HG02852 (cell line): ENCODE measurements at regions not wholly inside any gene's neighbourhood (a gene's known extent, or its start where the extent isn't known, plus 50 kb on each side); places are given as distances from the start of the nearest gene placed in this dataset.
"Not testable (repeated sequence)": the region's sequence is repeated elsewhere in the genome, so short reads cannot be mapped to it uniquely, and the experiment has no call there.

Experiments
- ATAC-seq: cut with Tn5 transposase; IDR thresholded peaks from one replicate; pipeline ENCODE4 v1.9.1; 2021; ENCODE audit warnings: mild to moderate bottlenecking, moderate library complexity; ENCODE audit not compliant: unreplicated experiment

DNA sequence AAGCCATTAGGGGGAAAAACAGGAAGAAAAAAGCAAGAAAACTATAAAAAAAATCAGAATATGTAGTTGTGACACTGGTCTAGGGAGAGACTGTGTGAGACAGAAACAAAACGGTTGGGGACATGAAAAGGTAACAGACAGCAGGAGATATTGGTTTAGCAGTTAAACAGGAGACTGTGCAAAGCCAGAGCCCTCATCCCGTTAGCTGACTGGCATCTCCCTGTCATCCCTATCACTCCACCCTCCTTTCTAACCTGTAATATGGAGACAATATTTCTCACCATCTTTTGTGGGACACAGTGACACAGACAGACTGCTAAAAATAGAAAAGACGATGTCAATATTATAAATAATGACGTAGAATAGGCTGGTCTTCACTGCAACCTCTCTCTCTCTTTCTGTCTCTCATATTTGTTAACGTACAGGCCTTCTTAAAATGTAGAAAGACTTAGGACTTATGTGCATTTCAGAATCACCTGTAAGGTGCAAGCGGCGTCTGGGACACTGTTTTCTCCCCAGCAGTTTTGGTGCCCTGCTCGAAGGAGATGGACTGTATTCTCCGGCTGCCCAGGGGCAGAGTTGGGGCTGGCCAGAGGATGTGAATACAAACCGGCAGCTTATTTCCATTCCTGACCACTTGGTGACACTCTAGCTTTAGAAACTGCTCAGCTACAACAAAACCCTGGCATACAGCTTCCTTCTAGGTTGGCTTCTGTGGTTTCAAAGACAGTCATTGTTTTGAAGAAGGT is 190.6 kb downstream of the MAT2B start:
- ATAC-seq, result peak; percentile 93

DNA sequence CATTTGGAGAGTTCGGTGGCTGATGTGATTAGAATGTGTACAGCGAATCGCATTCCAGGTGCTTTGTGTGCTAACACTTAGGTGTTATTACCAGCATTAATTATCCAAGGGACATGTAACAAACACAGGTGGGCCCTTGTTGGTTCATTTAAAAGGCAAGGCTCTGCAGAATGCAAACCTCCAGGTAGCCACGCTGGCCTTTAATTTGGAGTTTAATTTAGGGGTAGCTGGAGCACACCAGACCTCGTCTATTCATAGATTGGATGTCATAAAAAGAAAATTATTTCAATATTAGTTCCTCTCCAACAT is 191.1 kb downstream of the MAT2B start:
- no peak for ATAC-seq

DNA sequence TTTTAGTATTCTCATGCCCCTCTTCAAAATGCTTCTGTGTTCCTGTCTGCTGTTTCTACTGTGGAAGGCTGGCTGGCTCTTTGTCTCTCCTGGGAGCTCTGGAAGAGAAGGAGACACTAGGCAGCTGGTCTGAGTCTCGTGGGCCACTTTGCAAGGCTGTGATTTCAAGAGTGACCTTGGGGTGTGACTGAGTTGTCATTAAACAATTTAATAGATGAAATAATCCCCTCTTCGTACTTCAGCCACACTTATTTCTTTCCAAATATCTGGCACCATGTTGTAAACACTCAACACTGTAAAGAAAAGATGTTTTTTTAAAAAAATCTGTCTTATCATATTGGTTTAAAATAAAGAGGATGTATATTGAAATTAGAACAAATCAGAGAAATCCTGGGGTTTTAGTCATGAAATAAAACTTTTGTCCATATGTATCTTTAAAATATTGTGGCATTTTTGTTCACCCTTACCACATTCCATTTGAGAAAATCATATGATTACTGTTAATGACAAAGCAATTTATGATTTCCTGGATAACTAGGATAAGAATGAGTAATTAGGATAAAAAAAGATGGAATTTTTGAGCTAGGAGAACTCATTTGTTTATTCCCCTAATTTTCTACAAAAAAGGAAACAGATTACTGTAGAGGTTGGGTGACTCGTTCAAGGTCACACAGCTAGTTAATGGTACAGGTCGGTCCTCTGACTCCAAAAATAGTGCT is 200.8 kb downstream of the MAT2B start:
- no peak for ATAC-seq

DNA sequence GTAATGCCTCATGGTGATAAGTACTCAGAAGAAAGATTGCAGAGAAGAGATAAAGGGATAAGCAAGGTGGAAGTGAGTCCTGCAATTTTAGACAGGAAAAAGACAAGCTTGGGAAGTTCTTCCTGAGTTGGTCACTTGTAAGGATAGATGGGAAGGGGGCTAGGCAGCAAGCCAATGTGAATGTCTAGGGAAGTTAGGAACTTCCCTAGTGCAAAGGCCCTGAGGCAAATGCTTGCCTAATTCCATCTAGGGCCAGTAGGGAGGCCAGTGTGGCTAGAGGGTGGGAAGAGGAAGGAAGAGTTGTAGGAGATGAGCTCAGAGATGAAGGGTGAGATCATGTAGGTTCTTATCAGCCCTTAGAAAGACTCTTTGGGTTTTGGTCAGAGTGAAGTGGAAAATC is 206.6 kb downstream of the MAT2B start:
- ATAC-seq, result no peak

DNA sequence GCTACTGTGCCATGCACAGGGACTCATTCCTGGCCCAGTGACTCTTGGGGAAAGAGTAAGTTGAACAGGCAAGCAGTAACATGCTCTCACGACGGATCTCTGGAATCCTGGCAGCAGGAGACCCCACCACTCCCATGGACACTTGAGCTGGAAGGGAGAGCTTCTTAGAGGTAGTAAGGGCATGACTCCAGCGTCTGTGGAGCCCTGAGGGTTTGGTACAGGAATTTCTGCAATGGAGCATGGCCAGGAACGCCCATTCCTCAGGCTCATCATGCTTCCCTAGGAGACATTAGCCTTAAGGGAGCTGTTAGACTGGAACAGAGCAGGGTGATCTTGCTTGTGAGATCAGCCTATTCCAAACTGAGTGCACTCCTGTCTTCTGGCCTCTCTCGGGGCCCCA is 212.9 kb downstream of the MAT2B start:
- no peak for ATAC-seq

DNA sequence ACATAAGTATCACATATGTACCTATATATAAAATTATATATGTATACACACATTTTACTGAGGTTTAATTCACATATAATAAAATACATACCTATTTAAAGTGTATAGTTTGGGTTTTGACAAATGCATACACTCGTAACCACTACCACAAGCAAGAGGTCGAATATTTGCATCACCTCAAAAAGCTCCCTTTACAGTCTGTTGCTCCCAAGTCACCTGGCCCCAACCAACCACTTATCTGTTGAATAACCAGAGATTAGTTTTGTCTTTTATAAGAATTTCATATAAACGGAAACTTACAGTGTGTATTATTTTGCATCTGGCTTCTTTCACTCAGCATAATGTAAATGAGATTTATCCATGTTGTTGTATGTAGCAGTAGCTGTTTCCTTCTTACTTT is 218.9 kb downstream of the MAT2B start:
- no peak for ATAC-seq

DNA sequence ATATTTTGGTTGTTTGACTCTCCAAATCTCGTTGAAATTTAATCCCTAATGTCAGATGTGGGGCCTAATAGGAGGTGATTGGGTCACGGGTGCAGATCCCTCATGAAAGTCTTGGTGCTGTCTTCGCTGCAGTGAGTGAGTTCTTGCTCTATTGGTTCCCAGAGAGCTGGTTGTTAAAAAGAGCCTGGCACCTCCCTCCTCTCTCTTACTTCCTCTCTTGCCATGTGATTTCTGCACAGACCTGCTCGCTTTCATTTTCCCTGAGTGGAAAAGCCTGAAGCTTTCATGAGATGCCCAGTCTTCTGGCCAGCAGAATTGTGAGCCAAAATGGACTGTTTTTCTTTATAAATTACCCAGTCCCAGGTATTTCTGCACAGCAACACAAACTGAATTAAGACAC is 221.6 kb downstream of the MAT2B start:
- peak; percentile 93 for ATAC-seq

DNA sequence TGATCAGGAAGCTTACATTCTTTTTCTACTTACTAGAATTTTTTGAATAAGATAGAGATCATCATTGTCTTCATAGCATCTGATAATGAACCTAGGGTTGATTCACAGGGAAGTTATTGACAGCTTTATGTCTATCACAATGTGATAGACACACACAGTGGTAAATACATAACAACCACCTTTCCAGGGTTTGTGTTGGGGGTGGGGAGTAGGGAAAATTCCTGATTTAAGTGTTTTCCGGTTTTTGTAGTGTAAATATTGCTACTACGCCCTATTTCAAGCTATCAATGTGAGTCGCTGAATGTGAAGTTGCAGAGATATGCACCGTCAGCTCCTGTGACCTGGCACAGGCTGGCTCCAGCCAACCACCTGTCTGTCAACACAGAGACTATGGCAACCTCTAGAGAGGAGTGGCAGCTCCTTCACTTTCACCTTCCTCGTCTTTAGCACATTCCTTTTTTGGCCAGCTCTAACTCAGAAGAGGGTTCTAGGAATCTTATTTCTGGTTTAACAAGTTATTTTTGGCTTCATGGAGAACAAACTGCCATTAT is 224.9 kb downstream of the MAT2B start:
- ATAC-seq, result no peak

DNA sequence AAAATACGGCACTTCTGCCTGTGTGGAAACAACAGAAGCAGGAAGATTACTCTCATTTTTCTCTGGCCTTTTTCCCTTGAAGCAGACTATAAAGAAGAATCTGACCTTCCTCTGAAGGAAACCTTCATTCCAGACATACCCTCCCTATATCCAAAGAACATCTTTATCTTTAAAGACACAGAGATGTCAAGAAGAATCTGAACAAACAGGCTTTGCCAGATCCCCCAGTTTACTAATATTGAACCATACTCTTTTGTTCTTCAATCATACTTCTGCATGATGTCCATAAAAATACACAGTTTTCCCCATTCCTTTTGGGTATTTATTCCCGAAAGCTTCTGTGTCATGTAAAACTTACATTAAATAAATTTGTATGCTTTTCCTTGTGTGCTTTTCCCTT is 225.8 kb downstream of the MAT2B start:
- no peak for ATAC-seq

DNA sequence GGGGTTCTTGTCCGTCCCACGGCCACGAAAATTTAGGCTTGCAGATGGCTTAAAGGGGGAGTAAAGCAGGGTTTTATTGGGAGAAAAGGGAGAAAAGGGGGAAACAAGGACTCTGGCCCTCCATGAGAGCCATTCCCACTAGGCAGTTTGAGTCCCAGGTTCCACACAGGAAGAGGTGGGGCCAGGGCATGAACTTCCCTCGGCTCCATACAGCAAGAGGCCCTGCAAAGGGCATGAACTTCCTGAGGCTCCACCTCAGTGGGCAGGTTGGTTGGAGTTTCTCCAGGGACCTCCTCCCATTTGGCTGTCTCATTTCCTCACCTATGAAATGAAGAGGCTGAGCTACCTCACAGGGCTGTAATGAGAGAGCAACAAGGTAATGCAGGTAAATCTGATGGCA is 229.7 kb downstream of the MAT2B start:
- ATAC-seq, result no peak

DNA sequence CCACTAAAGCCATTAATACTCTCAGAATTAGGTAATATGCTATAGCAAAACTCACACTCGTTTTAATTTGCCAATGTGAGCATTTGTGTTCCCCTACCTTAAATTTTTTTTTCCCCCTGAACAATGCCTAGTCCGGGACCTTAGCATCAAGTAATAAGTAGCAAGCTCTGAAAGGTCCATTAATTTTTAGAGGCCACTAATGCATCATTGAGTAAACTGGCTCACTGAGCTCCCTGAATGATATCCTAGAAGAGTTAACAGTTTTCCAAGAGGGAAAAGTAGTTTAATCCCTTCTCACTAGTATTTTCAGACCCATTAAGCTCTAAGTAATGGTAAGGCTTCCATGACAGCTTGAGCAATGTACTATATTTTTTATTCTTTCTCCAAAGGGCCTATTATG is 242.2 kb downstream of the MAT2B start:
- no peak for ATAC-seq

DNA sequence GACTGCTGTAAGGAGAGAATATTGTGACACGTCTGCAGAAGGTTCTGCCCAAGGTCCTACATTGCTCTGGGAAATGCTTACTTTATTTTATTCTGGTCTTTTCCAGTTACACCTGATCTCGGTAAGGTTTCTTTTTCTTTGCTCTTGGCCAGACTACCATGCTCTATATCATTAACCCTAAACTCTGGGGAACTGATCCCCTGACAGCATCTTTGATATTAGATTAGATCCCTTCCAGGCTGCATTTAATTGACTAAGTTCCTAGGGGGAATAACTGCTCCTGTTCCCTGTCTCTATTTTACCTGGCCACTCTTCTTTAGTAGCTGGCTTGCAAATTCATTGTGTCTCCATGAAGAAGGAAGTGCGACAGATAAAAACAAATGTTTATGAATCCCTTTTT is 243.5 kb downstream of the MAT2B start:
- no peak for ATAC-seq

DNA sequence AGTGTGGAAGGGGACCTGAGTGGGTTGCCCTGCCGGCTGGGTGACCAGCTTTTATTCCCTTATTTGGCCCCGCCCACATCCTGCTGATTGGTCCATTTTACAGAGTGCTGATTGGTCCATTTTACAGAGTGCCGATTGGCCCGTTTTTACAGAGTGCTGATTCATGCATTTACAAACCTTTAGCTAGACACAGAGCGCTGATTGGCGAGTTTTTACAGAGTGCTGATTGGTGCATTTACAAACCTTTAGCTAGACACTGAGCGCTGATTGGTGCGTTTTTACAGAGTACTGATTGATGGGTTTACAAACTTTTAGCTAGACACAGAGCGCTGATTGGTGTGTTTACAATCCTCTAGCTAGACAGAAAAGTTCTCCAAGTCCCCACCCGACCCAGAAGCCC is 245.0 kb downstream of the MAT2B start:
- not testable (repeated sequence) for ATAC-seq

DNA sequence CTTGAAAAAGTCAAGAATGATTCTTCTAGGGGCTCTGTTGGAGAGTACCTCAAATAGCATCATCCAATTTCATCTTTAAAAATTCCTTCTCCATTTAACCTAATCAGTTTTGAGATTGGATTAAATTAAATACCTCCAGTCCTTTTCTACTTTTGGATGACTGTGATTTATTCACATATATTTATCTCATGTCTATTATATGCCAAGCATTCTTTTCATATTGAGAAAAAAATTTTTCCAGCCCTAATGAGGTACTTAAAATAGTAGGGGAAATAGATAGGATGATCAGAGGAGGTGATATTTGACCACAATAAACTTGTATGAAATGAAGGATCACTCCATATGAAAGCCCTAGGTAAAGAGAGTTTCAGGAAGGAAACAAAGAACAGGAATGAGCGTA is 250.1 kb downstream of the MAT2B start:
- ATAC-seq, result no peak

DNA sequence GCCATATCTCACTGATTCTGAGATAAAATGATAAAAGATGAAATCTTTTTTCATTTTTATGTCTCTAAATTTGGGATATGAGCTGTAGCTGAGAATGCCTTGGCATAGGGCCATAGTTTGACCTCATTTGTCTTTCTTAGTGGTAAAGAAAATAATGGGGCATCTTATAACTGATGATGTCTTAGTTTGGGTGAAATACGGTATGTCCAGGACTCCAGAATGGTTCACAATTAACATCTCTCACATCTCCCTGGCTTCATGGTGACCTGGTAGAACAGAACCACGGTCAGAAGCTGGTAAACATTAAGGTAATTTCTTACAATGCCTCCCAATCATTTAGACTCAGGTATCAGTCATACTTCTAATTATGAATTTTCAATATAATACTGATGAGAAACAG is 250.8 kb downstream of the MAT2B start:
- no peak for ATAC-seq

DNA sequence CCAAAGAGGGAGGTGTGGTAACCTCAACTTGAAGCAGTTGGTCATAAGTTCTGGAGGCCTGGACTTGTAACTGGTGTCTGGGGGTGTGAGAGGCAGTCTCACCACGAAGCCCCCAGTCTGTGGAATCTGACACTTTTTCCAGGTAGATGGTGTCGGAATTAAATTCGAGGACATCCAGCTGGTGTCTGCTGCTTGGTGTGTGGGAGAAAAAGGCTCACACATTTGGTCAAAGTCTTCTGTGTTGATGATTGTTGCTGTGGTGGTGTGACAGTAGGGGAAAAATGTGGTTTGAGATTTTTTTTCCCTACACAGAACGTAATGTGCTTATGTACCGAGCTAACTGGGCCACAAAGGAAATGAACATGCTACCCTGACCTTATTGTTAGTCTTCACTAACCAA is 251.9 kb downstream of the MAT2B start:
- no peak for ATAC-seq

DNA sequence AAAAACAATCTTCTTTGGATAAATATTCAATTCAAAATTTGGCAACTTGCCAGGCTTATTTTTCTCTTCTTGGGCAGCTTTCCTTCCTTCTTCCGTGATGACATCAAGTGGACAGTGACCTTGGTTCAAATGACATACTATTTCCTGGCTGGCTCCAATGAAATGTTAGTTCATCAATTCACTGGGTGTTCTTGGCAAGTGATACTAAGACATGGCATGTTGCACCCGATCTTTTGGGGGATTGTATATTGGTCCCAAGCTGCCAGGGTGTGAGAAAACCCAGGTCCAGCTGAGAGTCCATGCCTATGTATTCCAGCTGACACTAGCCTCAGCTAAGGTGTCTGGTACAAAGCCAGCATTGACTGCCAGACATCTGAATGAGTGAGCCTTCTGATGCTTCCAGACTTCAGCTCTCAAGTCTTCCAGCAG is 252.9 kb downstream of the MAT2B start:
- no peak for ATAC-seq

DNA sequence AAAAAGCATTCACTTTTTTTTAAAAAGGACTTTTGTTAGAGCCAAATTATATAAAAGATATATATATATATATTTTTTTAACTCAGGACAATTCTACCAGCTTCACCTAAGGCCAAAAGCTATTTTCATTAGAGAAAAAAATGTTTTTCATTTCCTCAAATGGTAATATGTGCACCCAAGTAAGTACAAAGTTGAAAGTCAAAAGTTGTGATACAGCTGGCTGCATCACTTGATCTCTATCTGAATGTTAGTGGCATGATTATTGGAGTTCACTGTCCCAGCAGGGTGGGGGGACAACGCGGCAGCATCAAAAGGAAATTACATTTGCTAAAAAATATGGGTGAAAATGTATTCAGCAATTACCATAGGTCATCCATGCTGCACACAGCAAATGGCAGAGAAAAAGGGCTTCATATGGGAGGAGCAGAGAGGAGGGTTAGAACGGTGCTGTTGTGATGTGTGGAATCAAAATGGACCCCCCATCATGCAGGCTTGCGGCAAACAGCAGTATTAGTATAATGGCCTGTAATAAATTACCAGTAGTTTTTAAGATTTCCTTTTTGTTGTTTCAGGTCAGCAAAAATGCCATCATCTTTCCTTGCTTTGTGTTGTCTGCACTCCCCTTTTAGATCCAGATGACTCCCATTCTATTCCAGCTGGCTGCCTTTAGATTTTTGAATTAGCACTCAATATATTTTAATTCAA is 253.7 kb downstream of the MAT2B start:
- ATAC-seq, result no peak

DNA sequence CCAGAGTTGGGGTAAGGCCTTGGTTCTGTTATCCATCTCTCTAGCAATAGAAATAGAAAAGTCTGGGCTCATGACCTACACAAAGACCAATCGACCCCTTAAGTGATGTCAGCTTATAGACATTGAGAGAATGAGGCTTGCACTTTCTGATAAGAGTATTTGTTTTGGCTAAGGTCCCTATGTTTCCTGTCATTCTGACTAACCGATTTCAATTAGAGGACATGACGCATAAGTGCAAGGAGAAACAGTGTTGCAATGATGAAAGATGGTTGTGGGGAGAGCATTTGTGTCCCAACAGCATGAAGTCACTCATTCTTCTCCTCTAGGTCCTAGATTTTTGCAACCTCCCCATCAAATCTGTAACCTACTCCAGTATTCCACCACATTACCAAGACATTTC is 255.1 kb downstream of the MAT2B start:
- ATAC-seq, result no peak

DNA sequence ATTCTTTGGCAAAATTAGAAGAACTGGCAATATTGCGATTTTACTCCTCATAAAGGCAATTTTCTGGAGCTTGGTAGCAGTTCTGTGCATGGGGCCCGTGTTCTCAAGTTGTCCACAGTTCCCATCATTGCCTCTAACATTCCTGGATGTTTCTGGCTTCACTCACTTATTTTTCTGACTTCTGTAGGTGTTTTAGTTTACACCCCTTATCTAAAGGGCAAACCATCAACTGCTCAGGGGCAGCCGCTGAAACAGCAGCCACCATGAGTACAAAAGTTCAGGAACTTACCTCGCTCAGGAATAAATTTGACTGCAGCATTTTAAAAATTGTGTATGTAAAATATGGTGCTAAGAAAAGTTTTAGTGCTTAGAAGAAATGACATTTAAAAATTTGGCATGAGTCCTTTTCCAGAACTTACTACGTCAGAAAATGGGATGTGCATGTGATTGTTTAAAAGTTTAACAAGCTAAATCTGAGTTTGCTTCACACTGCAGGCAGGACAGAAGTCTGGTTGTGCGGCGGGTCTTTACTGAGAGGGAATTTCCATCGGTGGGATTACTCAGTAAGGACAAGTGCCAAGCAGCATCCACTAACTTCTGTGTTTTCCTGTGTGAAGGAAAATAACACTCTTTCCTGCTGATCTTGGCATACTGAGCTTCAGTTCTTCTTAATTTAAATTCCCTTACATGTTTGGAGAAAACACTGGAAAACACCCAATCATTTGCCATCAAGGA is 261.7 kb downstream of the MAT2B start:
- ATAC-seq, result no peak

DNA sequence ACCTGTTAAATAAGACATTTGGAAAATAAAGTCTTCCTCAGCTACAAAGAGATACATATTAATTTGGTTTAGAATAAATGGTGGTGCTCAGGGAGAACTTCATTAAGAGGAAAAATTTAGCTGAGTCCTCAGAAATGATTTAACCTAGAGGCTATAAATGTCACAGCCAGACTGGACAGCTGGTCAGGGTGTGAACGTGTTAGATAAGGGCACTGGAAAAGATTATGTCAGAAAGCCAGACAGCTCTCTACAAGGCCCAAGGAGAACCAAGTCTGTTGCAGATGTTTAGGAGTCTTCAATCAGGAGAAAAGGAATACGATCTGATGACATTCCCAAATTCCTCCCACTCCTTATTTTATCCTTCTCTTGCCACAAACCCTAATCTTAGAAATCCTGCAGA is 265.2 kb downstream of the MAT2B start:
- no peak for ATAC-seq
